Heart left ventricle (tissue), 16 donors: ENCODE measurements at regions not wholly inside any gene's neighbourhood (a gene's known extent, or its start where the extent isn't known, plus 50 kb on each side); places are given as distances from the start of the nearest gene placed in this dataset.
A peak's percentile ranks its signal among the peaks of the same experiment; 100 is the strongest.

ENCODE experiments used
- ATAC-seq, 4 donors: fragments of 200-7000 bp; cut with Tn5 transposase; one replicate each; pipeline ENCODE4 v1.9.1; 2020 to 2022; ENCODE audit warnings: moderate library complexity in 4 of 4, mild to moderate bottlenecking in 3 of 4, moderate number of reproducible peaks in 1 of 4
- DNase-seq, 5 donors: peaks; one replicate each; pipeline ENCODE4 v3.0.0-alpha.2; 2020
- H3K27ac ChIP-seq, 12 donors: fragments of 200-600 bp; sonication (generic) in 4 of 12; one replicate each; pipeline versions ENCODE4 v1.5.0 to v1.8.0; 2016 to 2022; ENCODE audit warnings: mild to moderate bottlenecking in 2 of 12
- H3K27me3 ChIP-seq, 9 donors: fragments of 200-600 bp; sonication (generic) in 2 of 9; one replicate each; pipeline versions ENCODE4 v1.5.1 to v1.8.0; 2016 to 2022; ENCODE audit warnings: mild to moderate bottlenecking in 3 of 9
- H3K36me3 ChIP-seq, 9 donors: fragments of 200-600 bp; sonication (generic) in 2 of 9; one replicate each; pipeline versions ENCODE4 v1.5.0 to v1.8.0; 2018 to 2022; ENCODE audit warnings: mild to moderate bottlenecking in 2 of 9
- H3K4me1 ChIP-seq, 12 donors: fragments of 200-600 bp; sonication (generic) in 4 of 12; one replicate each; pipeline versions ENCODE4 v1.5.0 to v1.8.0; 2016 to 2022; ENCODE audit warnings: mild to moderate bottlenecking in 3 of 12
- H3K4me3 ChIP-seq, 12 donors: fragments of 200-600 bp; sonication (generic) in 4 of 12; one replicate each; pipeline versions ENCODE4 v1.5.0 to v1.8.0; 2017 to 2022; ENCODE audit warnings: mild to moderate bottlenecking in 9 of 12, moderate library complexity in 4 of 12
- H3K9me3 ChIP-seq, 12 donors: fragments of 200-600 bp; sonication (generic) in 4 of 12; one replicate each; pipeline versions ENCODE4 v1.5.0 to v1.8.0; 2016 to 2022; ENCODE audit warnings: mild to moderate bottlenecking in 1 of 12
- POLR2A ChIP-seq, 2 donors: fragments of 450-650 bp; IDR thresholded peaks; one replicate each; pipeline ENCODE4 v1.6.1; 2017; ENCODE audit warnings: antibody characterized with exemption in 2 of 2, mild to moderate bottlenecking in 2 of 2, moderate library complexity in 2 of 2
- WGBS, 4 donors: extraction: QIAGEN DNeasy Blood & Tissue Kit in 2 of 4; methylation state at CpG; one replicate each; pipeline versions ENCODE4 v1.1.5 to v1.1.7; 2013 to 2018; 5-methylcytosine and 5-hydroxymethylcytosine counted together
- intact Hi-C, 10 donors: fragments of 100-400 bp; cut with DNase I; formaldehyde crosslinking; loops; one replicate each; pipeline versions ENCODE4 v1.11.1 to v1.14.2; 2022
- TF ChIP-seq, protein P1 (sequence below), 12 donors: fragments of 200-600 bp; sonication (generic) in 4 of 12; IDR thresholded peaks; one replicate each; pipeline versions ENCODE4 v1.5.0 to v1.8.0; 2018 to 2022; ENCODE audit warnings: antibody characterized with exemption in 12 of 12, mild to moderate bottlenecking in 5 of 12
- donor health status: ischemic (EF 13 %, LVEDD 7.1; RV severe dilation, severe dysfunction).
- donor health status: healthy with polysubstance abuse.
- donor health status: DM: no; HTN: yes; CAD: no.
- donor health status: DM: no; HTN: no; CAD: no.
- donor health status: ischemic (EF 25% LVEDD 6.9; RV normal size, moderate dysfunction).
- donor health status: ischemic (EF 25% LVEDD 5.7; RV mildly dilated, moderate dysfunction).
- donor health status: healthy.
- donor health status: DM: yes; HTN: yes; CAD: no.
- donor health status: ischemic (EF 35%, LVEDD 5.7; RV mildly dilated, moderate dysfunction).
- donor health status: nonischemic (EF 11% LVEDD 7.7; RV severe dilation, severe dysfunction).
- donor health status: DM: yes; HTN: yes; CAD: no.
- donor health status: PGD.
- donor health status: ischemic (EF 29% LVEDD 5.4; RV normal size, mild dysfunction).
- donor health status: nonischemic (EF 23%, LVEDD 6.1; RV moderate dilation, normal function).

DNA sequence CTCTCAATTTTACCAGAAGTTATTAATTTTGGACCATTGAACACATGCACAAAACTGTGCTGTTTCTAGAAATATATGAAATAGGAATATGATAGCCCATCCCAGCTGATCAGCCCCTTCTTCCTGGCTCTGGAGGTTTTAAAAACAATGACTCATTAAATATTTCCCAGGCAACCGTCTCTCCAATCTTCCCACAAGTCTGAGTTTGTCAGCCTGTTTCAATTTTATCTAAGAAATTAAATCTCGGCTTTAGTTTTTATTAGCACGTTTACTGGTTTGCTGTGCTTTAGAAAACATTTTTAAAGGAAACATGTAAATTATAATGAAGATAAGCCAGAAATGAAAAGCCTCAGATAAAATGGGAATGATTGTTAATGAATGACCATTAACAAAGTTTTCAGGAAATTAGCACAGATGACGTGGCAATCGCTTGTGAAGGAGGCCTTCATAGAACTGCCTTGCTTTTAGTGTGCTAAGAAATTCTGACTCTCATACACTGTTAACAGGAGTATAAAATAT is 89.3 kb upstream of the RAP1B start:
- peak overlapping the region in 2 of 12 donors; percentile 6 to 19 for H3K4me3 ChIP-seq
- WGBS, 4 donors, result 39 to 46% (median 41%) methylated on average over 5 of the region's 5 CpGs
- no peak for TF ChIP-seq POLR2A (IDR thresholded peaks at IDR 0.05)
- TF ChIP-seq, protein P1, sequence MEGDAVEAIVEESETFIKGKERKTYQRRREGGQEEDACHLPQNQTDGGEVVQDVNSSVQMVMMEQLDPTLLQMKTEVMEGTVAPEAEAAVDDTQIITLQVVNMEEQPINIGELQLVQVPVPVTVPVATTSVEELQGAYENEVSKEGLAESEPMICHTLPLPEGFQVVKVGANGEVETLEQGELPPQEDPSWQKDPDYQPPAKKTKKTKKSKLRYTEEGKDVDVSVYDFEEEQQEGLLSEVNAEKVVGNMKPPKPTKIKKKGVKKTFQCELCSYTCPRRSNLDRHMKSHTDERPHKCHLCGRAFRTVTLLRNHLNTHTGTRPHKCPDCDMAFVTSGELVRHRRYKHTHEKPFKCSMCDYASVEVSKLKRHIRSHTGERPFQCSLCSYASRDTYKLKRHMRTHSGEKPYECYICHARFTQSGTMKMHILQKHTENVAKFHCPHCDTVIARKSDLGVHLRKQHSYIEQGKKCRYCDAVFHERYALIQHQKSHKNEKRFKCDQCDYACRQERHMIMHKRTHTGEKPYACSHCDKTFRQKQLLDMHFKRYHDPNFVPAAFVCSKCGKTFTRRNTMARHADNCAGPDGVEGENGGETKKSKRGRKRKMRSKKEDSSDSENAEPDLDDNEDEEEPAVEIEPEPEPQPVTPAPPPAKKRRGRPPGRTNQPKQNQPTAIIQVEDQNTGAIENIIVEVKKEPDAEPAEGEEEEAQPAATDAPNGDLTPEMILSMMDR (IDR thresholded peaks at IDR 0.05), result no peak

DNA sequence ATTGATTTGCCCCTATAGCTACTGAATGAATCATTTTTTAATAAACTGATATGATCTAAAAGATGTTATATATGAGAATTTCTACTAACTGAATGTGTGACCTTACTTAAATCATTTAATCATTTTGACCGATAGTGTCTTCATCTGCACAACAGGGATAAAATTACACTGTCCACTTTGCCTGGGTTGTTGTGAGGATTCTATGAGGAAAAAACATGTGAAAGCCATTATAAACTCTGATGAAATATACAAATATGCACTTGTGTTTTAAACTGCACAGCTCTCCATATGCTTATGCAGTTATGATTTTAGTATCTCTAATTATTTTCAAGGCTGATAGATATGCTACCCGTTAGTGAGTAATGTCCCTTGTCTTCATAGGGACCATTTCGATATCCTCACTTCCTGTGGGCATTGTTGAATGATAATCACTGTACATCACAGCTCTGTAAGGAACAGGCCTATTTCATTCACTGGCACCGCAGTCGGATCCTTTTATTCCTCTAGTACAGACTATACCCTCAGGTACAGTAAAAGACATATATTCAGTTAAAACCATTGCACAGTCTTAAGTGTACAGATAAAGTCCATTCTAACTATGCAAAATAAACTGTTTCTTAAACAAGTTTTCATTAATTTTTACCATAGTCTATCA is 88.7 kb upstream of the RAP1B start:
- Histone ChIP-seq H3K27me3 (no peaks in the 10 kb centered on the region), H3K4me3 (no peak overlapping the region)
- ATAC-seq, result no peak

More for the DNA sequence above, 89.3 kb upstream of the RAP1B start:
- DNase-seq (no peak), ATAC-seq (peak in 2 of 4 donors; percentile 72 to 89)
- Histone ChIP-seq H3K27ac (peak overlapping the region in 10 of 12 donors; percentile 5 to 71 (median 54)), H3K4me1 (peaks cover 0 to 16% (median 4%) of the 10 kb centered on the region in 12 donors), H3K9me3 (no peaks in the 10 kb centered on the region), H3K36me3 (no peaks in the 10 kb centered on the region), H3K27me3 (no peaks in the 10 kb centered on the region)
- intact Hi-C loops, result no loop called here

DNA sequence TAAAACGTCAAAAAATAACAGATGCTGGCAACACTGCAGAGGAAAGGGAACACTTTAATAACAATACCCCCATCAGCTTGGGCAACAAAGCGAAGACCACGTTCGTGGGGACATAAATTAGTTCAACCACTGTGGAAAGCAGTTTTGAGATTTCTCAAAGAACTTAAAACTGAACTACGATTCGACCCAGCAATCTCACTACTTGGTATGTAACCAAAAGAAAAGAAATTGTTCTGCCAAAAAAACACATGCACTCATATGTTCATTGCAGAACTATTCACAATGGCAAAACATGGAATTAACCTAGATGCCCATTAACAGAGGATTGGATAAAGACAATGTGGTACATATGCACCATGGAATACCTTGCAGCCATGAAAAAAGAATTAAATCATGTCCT is 81.2 kb upstream of the RAP1B start:
- H3K9me3 ChIP-seq, result no peaks in the 10 kb centered on the region
- DNase-seq, result no peak
- H3K4me1 ChIP-seq, result peaks cover 0 to 26% (median 0%) of the 10 kb centered on the region in 12 donors
- H3K4me3 ChIP-seq, result no peak overlapping the region
- H3K36me3 ChIP-seq, result no peaks in the 10 kb centered on the region
- no peak overlapping the region for H3K27ac ChIP-seq
- no peaks in the 10 kb centered on the region for H3K27me3 ChIP-seq
- 77 to 84% (median 79%) methylated on average over 6 of the region's 6 CpGs for WGBS, 4 donors
- intact Hi-C loops, result no loop called here
- ATAC-seq, result no peak
- TF ChIP-seq, protein P1 (IDR thresholded peaks at IDR 0.05), result no peak
- no peak for TF ChIP-seq POLR2A (IDR thresholded peaks at IDR 0.05)

More for the DNA sequence above, 88.7 kb upstream of the RAP1B start:
- H3K36me3 ChIP-seq, result no peaks in the 10 kb centered on the region
- H3K9me3 ChIP-seq, result no peaks in the 10 kb centered on the region
- TF ChIP-seq POLR2A (IDR thresholded peaks at IDR 0.05), result no peak
- TF ChIP-seq, protein P1 (IDR thresholded peaks at IDR 0.05), result no peak
- H3K4me1 ChIP-seq, result peaks cover 0 to 16% (median 4%) of the 10 kb centered on the region in 12 donors
- WGBS, 4 donors, result 67 to 76% (median 74%) methylated on average over 5 of the region's 5 CpGs
- peak overlapping the region in 10 of 12 donors; percentile 5 to 71 (median 54) for H3K27ac ChIP-seq
- DNase-seq, result no peak
- intact Hi-C loops, result no loop called here

DNA sequence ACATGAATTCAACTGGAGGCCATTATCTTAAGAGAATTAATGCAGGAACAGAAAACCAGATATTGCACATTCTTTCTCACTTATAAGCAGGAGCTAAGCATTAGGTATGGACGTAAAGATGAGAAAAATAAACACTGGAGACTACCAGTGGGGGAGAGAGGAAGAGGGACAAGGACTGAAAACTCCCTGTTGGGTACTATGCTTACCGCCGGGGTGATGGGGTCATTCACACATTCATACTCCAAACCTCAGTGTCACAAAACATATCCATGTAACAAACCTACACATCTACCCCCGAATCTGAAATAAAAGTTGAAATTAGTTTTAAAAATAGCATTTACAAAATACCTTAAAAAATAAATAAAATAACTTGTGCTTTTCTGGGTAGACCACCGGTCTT is 80.8 kb upstream of the RAP1B start:
- H3K27me3 ChIP-seq, result no peaks in the 10 kb centered on the region
- H3K4me3 ChIP-seq, result no peak overlapping the region
- no peaks in the 10 kb centered on the region for H3K9me3 ChIP-seq
- 88 to 93% (median 92%) methylated on average over 5 of the region's 5 CpGs for WGBS, 4 donors
- peaks cover 0 to 26% (median 0%) of the 10 kb centered on the region in 12 donors for H3K4me1 ChIP-seq
- ATAC-seq (no peak), DNase-seq (no peak)
- TF ChIP-seq POLR2A (IDR thresholded peaks at IDR 0.05), result no peak
- TF ChIP-seq, protein P1 (IDR thresholded peaks at IDR 0.05), result no peak
- H3K27ac ChIP-seq, result no peak overlapping the region
- H3K36me3 ChIP-seq, result no peaks in the 10 kb centered on the region
- intact Hi-C loops, result loop anchor here in 5 of 10 donors (5.0 to 10.0 kb wide), 4 partner anchors 75 to 165 kb away; no protein-coding TSS in a partner anchor
